NT2/D1 (cell line): ENCODE measurements at regions not wholly inside any gene's neighbourhood (a gene's known extent, or its start where the extent isn't known, plus 50 kb on each side); places are given as distances from the start of the nearest gene placed in this dataset.
"Not testable (repeated sequence)": the region's sequence is repeated elsewhere in the genome, so short reads cannot be mapped to it uniquely, and the experiment has no call there.

Experiments
- SUZ12 ChIP-seq: IDR thresholded peaks from 2 replicates; pipeline ENCODE4 v1.6.1; 2011; ENCODE audit not compliant: insufficient read length, insufficient read depth; ENCODE audit errors: extremely low read depth
- YY1 ChIP-seq: IDR thresholded peaks from 2 replicates; pipeline ENCODE4 v1.6.1; 2011; ENCODE audit not compliant: insufficient read length, insufficient read depth
- ZNF274 ChIP-seq: IDR thresholded peaks from 2 replicates; pipeline ENCODE4 v1.6.1; 2011; ENCODE audit warnings: mild to moderate bottlenecking, low read depth, low read length

DNA sequence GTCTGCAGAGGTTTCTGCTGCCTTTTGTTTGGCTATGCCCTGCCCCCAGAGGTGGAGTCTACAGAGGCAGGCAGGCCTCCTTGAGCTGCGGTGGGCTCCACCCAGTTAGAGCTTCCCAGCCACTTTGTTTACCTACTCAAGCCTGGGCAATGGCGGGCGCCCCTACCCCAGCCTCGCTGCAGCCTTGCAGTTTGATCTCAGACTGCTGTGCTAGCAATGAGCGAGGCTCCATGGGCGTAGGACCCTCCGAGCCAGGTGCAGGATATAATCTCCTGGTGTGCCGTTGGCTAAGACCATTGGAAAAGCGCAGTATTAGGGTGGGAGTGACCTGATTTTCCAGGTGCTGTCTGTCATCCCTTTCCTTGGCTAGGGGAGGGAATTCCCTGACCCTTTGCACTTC lies 115.6 kb upstream of the THOC3 start:
- not testable (repeated sequence) for TF ChIP-seq SUZ12, ZNF274, YY1
